K562 (cell line): ENCODE measurements at regions not wholly inside any gene's neighbourhood (a gene's known extent, or its start where the extent isn't known, plus 50 kb on each side); places are given as distances from the start of the nearest gene placed in this dataset.
"Not testable (repeated sequence)": the region's sequence is repeated elsewhere in the genome, so short reads cannot be mapped to it uniquely, and the experiment has no call there.

Experiments used
- ATAC-seq: fragments of 200-7000 bp; cut with Tn5 transposase; 3 replicates; pipeline ENCODE4 v1.9.1; 2020; ENCODE audit warnings: moderate library complexity
- BruUV-seq: library from RNA; stranded (reverse); fragments of 400-500 nt; replicated peaks from 2 replicates; lab custom pipeline; 2021; lab: Mats Ljungman, UMichigan
- CTCF ChIA-PET: fragments of 300-600 bp; formaldehyde crosslinking; extraction: SDS; loops from one replicate; lab custom pipeline; 2021; ENCODE audit warnings: low intra/inter-chr PET ratio; lab: Yijun Ruan, JAX
- POLR2A ChIA-PET: fragments of 300-600, 350-650 bp; sonication (Branson Sonifier 250); formaldehyde crosslinking; extraction: SDS; loops from one replicate; lab custom pipeline; 2021; ENCODE audit warnings: antibody characterized with exemption, inconsistent platforms; lab: Yijun Ruan, JAX
- DNase-seq, 4 experiments: peaks; one replicate each; pipeline versions ENCODE4 v3.0.0 to v3.0.0-alpha.2; 2011 to 2018; ENCODE audit warnings: low spot score in 3 of 4, mixed read lengths in 3 of 4; ENCODE audit errors: extremely low read depth in 1 of 4
- FAIRE-seq: peaks from 2 replicates; lab custom pipeline; 2011; peaks lifted over from hg19 to GRCh38; lab: Jason Lieb, UNC
- H2AFZ ChIP-seq: 2 replicates; pipeline ENCODE4 v1.6.0; 2011; ENCODE audit warnings: low read depth, low read length, control low read depth, inconsistent platforms
- H3K27ac ChIP-seq: fragments of 200-600 bp; 3 replicates; pipeline ENCODE4 v1.8.0; 2011; ENCODE audit warnings: low read depth, mild to moderate bottlenecking, control low read depth, inconsistent platforms, low read length, moderate library complexity, mixed read lengths; ENCODE audit errors: extremely low read depth
- H3K27me3 ChIP-seq, 2 experiments: fragments of 300-600 bp in 1 of 2; 2 replicates in 1 of 2; 3 replicates in 1 of 2; pipeline versions ENCODE4 v1.6.0 to v1.8.0; 2011; ENCODE audit warnings: inconsistent platforms in 2 of 2, low read length in 2 of 2, mild to moderate bottlenecking in 1 of 2, mixed read lengths in 1 of 2, moderate library complexity in 1 of 2; ENCODE audit not compliant: control insufficient read depth in 2 of 2, insufficient read depth in 2 of 2
- H3K36me3 ChIP-seq: fragments of 300-600 bp; 3 replicates; pipeline ENCODE4 v1.8.0; 2011; ENCODE audit warnings: mild to moderate bottlenecking, low read length, inconsistent platforms; ENCODE audit not compliant: control insufficient read depth, insufficient read depth
- H3K4me1 ChIP-seq, 2 experiments: fragments of 200-600 bp in 1 of 2; replicated peaks in 1 of 2; 2 replicates in 1 of 2; 3 replicates in 1 of 2; pipeline versions ENCODE4 v1.5.1 to v1.8.0; 2011; ENCODE audit warnings: inconsistent platforms in 2 of 2, low read length in 2 of 2, mild to moderate bottlenecking in 1 of 2, mixed read lengths in 1 of 2, moderate library complexity in 1 of 2; ENCODE audit not compliant: control insufficient read depth in 2 of 2, insufficient read depth in 2 of 2
- H3K4me2 ChIP-seq: 2 replicates; pipeline ENCODE4 v1.6.1; 2011; ENCODE audit warnings: low read length, control low read depth, inconsistent platforms, mixed read lengths; ENCODE audit not compliant: insufficient read depth
- H3K4me3 ChIP-seq: fragments of 200-600 bp; sonication (generic), shearing (Covaris generic); 2 replicates; pipeline ENCODE4 v1.5.1; 2016; ENCODE audit warnings: control low read depth, inconsistent platforms
- H3K79me2 ChIP-seq: fragments of 200-600 bp; 3 replicates; pipeline ENCODE4 v1.8.0; 2011; ENCODE audit warnings: low read length, inconsistent platforms; ENCODE audit not compliant: control insufficient read depth, insufficient read depth
- H3K9ac ChIP-seq, 2 experiments: 2 replicates each; pipeline versions ENCODE4 v1.6.0 to v1.6.1; 2011; ENCODE audit warnings: low read depth in 2 of 2, low read length in 2 of 2, control low read depth in 1 of 2, inconsistent platforms in 1 of 2, mild to moderate bottlenecking in 1 of 2, mixed read lengths in 1 of 2; ENCODE audit not compliant: insufficient read depth in 1 of 2
- H3K9me1 ChIP-seq: one replicate; pipeline ENCODE4 v1.6.0; 2011; ENCODE audit warnings: inconsistent platforms, mild to moderate bottlenecking, low read length, moderate library complexity; ENCODE audit not compliant: control insufficient read depth, insufficient read depth
- H3K9me3 ChIP-seq: replicated peaks from 2 replicates; pipeline ENCODE4 v1.5.1; 2011; ENCODE audit warnings: low read depth, low read length, inconsistent platforms; ENCODE audit not compliant: control insufficient read depth, insufficient read depth
- H4K20me1 ChIP-seq: replicated peaks from 2 replicates; pipeline ENCODE4 v1.6.1; 2011; ENCODE audit warnings: low read length, inconsistent platforms, mixed read lengths; ENCODE audit not compliant: control insufficient read depth, insufficient read depth
- RAD21 ChIP-seq, 2 experiments: fragments of 250-450 bp in 1 of 2; fragments of 450-650 bp in 1 of 2; sonication (Bioruptor Pico) in 1 of 2; formaldehyde crosslinking in 1 of 2; IDR thresholded peaks in 1 of 2; conservative IDR thresholded peaks in 1 of 2; 2 replicates each; pipeline versions ENCODE4 v1.4.0 to v1.8.0; 2020 to 2022; ENCODE audit warnings: mild to moderate bottlenecking in 2 of 2, moderate library complexity in 1 of 2
- WGBS: fragments of 100-300 bp; shearing (Covaris generic); methylation state at CpG from one replicate; pipeline ENCODE4 v1.1.6; 2016; ENCODE audit warnings: low coverage, mixed read lengths; ENCODE audit not compliant: insufficient coverage; ENCODE audit errors: missing lambda C conversion rate; 5-methylcytosine and 5-hydroxymethylcytosine counted together
- in situ Hi-C: fragments of 300-500 bp; cut with MboI; formaldehyde crosslinking; loops from 4 replicates; pipeline ENCODE4 v1.15.0; 2018; ENCODE audit warnings: inconsistent platforms, mixed read lengths
- intact Hi-C: fragments of 100-400 bp; cut with micrococcal nuclease; formaldehyde crosslinking; loops from 2 replicates; pipeline ENCODE4 v1.14.2; 2022
- TF ChIP-seq, protein P1 (sequence below), 3 experiments: IDR thresholded peaks in 2 of 3; conservative IDR thresholded peaks in 1 of 3; 2 replicates each; pipeline ENCODE4 v1.5.1; 2011 to 2012; ENCODE audit warnings: low read length in 3 of 3, mild to moderate bottlenecking in 3 of 3, control low read depth in 2 of 3, improper control_type of control experiment in 1 of 3, inconsistent platforms in 1 of 3, low read depth in 1 of 3, mixed read lengths in 1 of 3, moderate library complexity in 1 of 3; ENCODE audit not compliant: insufficient read depth in 2 of 3

DNA sequence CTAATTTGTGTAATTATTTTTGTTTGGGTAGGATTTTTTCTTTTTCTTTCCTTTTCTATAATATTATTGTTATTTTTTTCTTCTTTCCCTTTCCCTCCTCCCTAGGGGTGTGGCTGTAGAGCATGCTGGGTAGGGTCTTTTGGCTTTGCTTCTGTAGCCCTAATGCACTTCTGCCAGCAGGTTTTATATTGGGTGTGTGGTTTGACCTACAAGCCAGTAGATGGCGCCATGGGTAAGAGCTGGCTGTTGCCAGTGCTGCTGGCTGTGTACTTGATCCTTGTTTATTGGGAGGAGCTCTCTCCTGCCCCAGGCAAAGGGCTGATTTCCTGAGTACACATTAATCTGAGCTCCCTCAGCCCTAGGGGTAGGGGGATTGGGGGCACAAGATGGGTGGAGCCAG lies 67.7 kb upstream of the PARP4 start:
- H3K36me3 ChIP-seq, H3K27me3 ChIP-seq, H3K4me2 ChIP-seq, H3K4me1 ChIP-seq, H3K9me3 ChIP-seq, H2AFZ ChIP-seq, ATAC-seq, BruUV-seq, H4K20me1 ChIP-seq, H3K9me1 ChIP-seq, H3K27ac ChIP-seq, H3K4me3 ChIP-seq, POLR2A ChIA-PET, H3K79me2 ChIP-seq, H3K9ac ChIP-seq, intact Hi-C loops, CTCF ChIA-PET: not testable (repeated sequence)
- DNase-seq (peak in 1 of 4 experiments; percentile 1), FAIRE-seq (peak; percentile 73)
- in situ Hi-C loops, result loop anchor here (25.0 kb wide), 1 partner anchor 382 kb away; no protein-coding TSS in a partner anchor
- TF ChIP-seq, protein P1, sequence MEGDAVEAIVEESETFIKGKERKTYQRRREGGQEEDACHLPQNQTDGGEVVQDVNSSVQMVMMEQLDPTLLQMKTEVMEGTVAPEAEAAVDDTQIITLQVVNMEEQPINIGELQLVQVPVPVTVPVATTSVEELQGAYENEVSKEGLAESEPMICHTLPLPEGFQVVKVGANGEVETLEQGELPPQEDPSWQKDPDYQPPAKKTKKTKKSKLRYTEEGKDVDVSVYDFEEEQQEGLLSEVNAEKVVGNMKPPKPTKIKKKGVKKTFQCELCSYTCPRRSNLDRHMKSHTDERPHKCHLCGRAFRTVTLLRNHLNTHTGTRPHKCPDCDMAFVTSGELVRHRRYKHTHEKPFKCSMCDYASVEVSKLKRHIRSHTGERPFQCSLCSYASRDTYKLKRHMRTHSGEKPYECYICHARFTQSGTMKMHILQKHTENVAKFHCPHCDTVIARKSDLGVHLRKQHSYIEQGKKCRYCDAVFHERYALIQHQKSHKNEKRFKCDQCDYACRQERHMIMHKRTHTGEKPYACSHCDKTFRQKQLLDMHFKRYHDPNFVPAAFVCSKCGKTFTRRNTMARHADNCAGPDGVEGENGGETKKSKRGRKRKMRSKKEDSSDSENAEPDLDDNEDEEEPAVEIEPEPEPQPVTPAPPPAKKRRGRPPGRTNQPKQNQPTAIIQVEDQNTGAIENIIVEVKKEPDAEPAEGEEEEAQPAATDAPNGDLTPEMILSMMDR (IDR thresholded peaks at IDR 0.05 in 2 of 3, conservative IDR thresholded peaks at IDR 0.05 in 1 of 3; ENCODE audit: insufficient read depth in 2 of 3, low read depth in 1 of 3, low read length in 3 of 3), result peak; percentile 32 to 46 (median 36); a peak in 4 of 6 replicates
- TF ChIP-seq RAD21 (CRISPR knock-in tag; conservative IDR thresholded peaks at IDR 0.05 in 1 of 2, IDR thresholded peaks at IDR 0.05 in 1 of 2), result peak; percentile 13 to 40; a peak in 2 of 4 replicates
- WGBS, result 0% methylated on average over 1 of the region's 1 CpG

DNA sequence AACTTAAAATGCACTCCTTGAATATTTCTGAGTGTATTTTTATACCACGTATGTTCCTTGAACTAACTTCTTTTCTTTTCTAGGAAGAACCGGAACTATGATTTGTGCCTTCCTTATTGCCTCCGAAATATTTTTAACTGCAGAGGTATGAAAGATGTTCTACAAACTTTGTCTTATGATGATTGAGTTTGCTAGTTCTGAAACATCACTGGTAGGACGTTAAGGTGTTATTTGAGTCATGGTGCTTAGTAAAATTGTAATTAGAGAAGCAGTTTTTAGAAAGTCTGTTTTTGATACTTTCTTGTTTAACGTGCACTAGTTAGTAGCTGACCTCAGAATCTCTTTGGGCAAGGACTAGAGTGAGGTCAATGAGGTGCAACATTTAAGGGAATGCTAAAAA lies 69.0 kb upstream of the PARP4 start:
- intact Hi-C loops, H4K20me1 ChIP-seq, BruUV-seq, CTCF ChIA-PET, H3K9me3 ChIP-seq, H3K4me3 ChIP-seq, POLR2A ChIA-PET, ATAC-seq, H3K79me2 ChIP-seq, H3K27ac ChIP-seq, H3K9me1 ChIP-seq, H2AFZ ChIP-seq, FAIRE-seq, H3K9ac ChIP-seq, H3K4me2 ChIP-seq, H3K4me1 ChIP-seq, DNase-seq, H3K27me3 ChIP-seq, H3K36me3 ChIP-seq: not testable (repeated sequence)
- in situ Hi-C loops, result loop anchor here (25.0 kb wide), 1 partner anchor 381 kb away; no protein-coding TSS in a partner anchor
- WGBS, result 4% methylated on average over 4 of the region's 5 CpGs
